Kidney (tissue), 13 donors: ENCODE measurements at regions not wholly inside any gene's neighbourhood (a gene's known extent, or its start where the extent isn't known, plus 50 kb on each side); places are given as distances from the start of the nearest gene placed in this dataset.

Experiments used
- DNase-seq, 5 donors: peaks; one replicate each; pipeline ENCODE4 v3.0.0-alpha.2; 2013 to 2020
- FAIRE-seq: peaks from 2 replicates; lab custom pipeline; 2012; peaks lifted over from hg19 to GRCh38; lab: Jason Lieb, UNC
- H3K27ac ChIP-seq, 2 donors: one replicate each; pipeline ENCODE4 v1.7.0; 2013; ENCODE audit warnings: low read depth in 2 of 2, low read length in 2 of 2, inconsistent platforms in 1 of 2
- H3K27me3 ChIP-seq: one replicate; pipeline ENCODE4 v1.7.1; 2013; ENCODE audit warnings: low read length, inconsistent platforms; ENCODE audit not compliant: control insufficient read depth, insufficient read depth
- H3K36me3 ChIP-seq, 3 donors: one replicate each; pipeline versions ENCODE4 v1.7.0 to v1.7.1; 2013; ENCODE audit warnings: low read length in 3 of 3, control low read depth in 1 of 3, inconsistent platforms in 1 of 3; ENCODE audit not compliant: insufficient read depth in 3 of 3, control insufficient read depth in 2 of 3
- H3K4me1 ChIP-seq, 3 donors: one replicate each; pipeline versions ENCODE4 v1.7.0 to v1.7.1; 2013; ENCODE audit warnings: low read length in 3 of 3, inconsistent platforms in 1 of 3, low read depth in 1 of 3; ENCODE audit not compliant: control insufficient read depth in 2 of 3, insufficient read depth in 2 of 3
- H3K4me3 ChIP-seq, 3 donors: one replicate each; pipeline versions ENCODE4 v1.7.0 to v1.8.1; 2013; ENCODE audit warnings: low read length in 3 of 3, control low read depth in 1 of 3, inconsistent platforms in 1 of 3
- H3K9ac ChIP-seq, 3 donors: one replicate each; pipeline versions ENCODE4 v1.7.0 to v1.7.1; 2013; ENCODE audit warnings: low read length in 3 of 3, control low read depth in 1 of 3, inconsistent platforms in 1 of 3
- H3K9me3 ChIP-seq, 3 donors: one replicate each; pipeline versions ENCODE4 v1.7.0 to v1.7.1; 2013; ENCODE audit warnings: low read length in 3 of 3, control low read depth in 1 of 3, inconsistent platforms in 1 of 3; ENCODE audit not compliant: control insufficient read depth in 2 of 3, insufficient read depth in 1 of 3
- intact Hi-C: fragments of 100-400 bp; cut with DNase I; formaldehyde crosslinking; loops from one replicate; pipeline ENCODE4 v1.11.1; 2022
- TF ChIP-seq, protein P1 (sequence below): IDR thresholded peaks from 3 replicates; pipeline ENCODE4 v1.5.1; 2012; ENCODE audit warnings: mild to moderate bottlenecking, moderate library complexity, borderline replicate concordance; ENCODE audit not compliant: insufficient read depth; ENCODE audit errors: extremely low read depth
- donor health status: control.
- donor health status: control.
- donor health status: control.
- donor health status: control.
- donor health status: control.
- donor health status: DM: yes; HTN: yes; CAD: no.
- donor health status: Normal renal cell carcinoma (clear cell type).

- Histone ChIP-seq H3K4me3 (no peak overlapping the region), H3K36me3 (no peaks in the 10 kb centered on the region), H3K9me3 (peaks cover 0 to 5% (median 0%) of the 10 kb centered on the region in 3 donors), H3K27ac (no peak overlapping the region), H3K27me3 (no peaks in the 10 kb centered on the region), H3K4me1 (no peaks in the 10 kb centered on the region), H3K9ac (no peak overlapping the region)
- TF ChIP-seq, protein P1, sequence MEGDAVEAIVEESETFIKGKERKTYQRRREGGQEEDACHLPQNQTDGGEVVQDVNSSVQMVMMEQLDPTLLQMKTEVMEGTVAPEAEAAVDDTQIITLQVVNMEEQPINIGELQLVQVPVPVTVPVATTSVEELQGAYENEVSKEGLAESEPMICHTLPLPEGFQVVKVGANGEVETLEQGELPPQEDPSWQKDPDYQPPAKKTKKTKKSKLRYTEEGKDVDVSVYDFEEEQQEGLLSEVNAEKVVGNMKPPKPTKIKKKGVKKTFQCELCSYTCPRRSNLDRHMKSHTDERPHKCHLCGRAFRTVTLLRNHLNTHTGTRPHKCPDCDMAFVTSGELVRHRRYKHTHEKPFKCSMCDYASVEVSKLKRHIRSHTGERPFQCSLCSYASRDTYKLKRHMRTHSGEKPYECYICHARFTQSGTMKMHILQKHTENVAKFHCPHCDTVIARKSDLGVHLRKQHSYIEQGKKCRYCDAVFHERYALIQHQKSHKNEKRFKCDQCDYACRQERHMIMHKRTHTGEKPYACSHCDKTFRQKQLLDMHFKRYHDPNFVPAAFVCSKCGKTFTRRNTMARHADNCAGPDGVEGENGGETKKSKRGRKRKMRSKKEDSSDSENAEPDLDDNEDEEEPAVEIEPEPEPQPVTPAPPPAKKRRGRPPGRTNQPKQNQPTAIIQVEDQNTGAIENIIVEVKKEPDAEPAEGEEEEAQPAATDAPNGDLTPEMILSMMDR, result no peak
- peak in 4 of 5 donors; percentile 41 to 72 (median 48) for DNase-seq
- no peak for FAIRE-seq
- intact Hi-C loops, result no loop called here
Observed at GRCh38 chr12:116346222-116346621, 68.7 kb upstream of the MED13L start.

DNA sequence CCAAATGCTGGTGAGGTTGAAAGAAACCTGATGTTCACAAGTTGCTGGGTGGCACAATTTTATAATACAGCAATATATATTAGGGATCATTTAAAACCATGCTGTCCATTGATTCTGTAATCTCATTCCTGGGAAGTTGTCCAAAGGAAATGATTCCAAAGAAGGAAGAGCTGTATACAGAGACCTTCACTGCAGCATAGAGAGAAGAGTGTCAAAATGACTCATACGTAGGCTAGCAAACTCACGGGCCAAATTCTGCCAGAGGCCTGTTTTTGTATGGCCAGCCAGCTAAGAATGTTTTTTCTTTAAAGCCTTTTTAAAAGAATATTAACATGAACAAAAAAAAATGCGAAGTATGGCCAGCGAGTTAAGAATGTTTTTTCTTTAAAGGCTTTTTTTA, 69.2 kb upstream of the MED13L start:
- H3K9me3 ChIP-seq, result peaks cover 0 to 5% (median 0%) of the 10 kb centered on the region in 3 donors
- DNase-seq (no peak), FAIRE-seq (no peak)
- peak overlapping the region in 1 of 3 donors; percentile 19 for H3K9ac ChIP-seq
- intact Hi-C loops, result no loop called here
- H3K27me3 ChIP-seq, result no peaks in the 10 kb centered on the region
- H3K36me3 ChIP-seq, result no peaks in the 10 kb centered on the region
- H3K4me1 ChIP-seq, result no peaks in the 10 kb centered on the region
- no peak overlapping the region for H3K27ac ChIP-seq
- TF ChIP-seq, protein P1, result no peak
- H3K4me3 ChIP-seq, result no peak overlapping the region

- TF ChIP-seq, protein P1, result no peak
- Histone ChIP-seq H3K9ac (no peak overlapping the region), H3K4me1 (no peaks in the 10 kb centered on the region), H3K9me3 (peaks cover 0 to 5% (median 0%) of the 10 kb centered on the region in 3 donors), H3K27ac (no peak overlapping the region), H3K36me3 (no peaks in the 10 kb centered on the region), H3K4me3 (no peak overlapping the region), H3K27me3 (no peaks in the 10 kb centered on the region)
- FAIRE-seq (no peak), DNase-seq (no peak)
- intact Hi-C loops, result no loop called here
Observed at GRCh38 chr12:116347265-116347664, 69.8 kb upstream of the MED13L start.

GRCh38 chr12:116352315-116352835, 74.9 kb upstream of the MED13L start:
- Histone ChIP-seq H3K9me3 (peaks cover 0 to 4% (median 0%) of the 10 kb centered on the region in 3 donors), H3K4me1 (no peaks in the 10 kb centered on the region), H3K9ac (no peak overlapping the region), H3K27me3 (no peaks in the 10 kb centered on the region), H3K36me3 (no peaks in the 10 kb centered on the region), H3K27ac (no peak overlapping the region), H3K4me3 (no peak overlapping the region)
- DNase-seq (peak in 1 of 5 donors; percentile 5), FAIRE-seq (no peak)
- intact Hi-C loops, result no loop called here
- TF ChIP-seq, protein P1, result no peak
